ENCODE measurements at regions not wholly inside any gene's neighbourhood (a gene's known extent, or its start where the extent isn't known, plus 50 kb on each side); places are given as distances from the start of the nearest gene placed in this dataset.

DNA sequence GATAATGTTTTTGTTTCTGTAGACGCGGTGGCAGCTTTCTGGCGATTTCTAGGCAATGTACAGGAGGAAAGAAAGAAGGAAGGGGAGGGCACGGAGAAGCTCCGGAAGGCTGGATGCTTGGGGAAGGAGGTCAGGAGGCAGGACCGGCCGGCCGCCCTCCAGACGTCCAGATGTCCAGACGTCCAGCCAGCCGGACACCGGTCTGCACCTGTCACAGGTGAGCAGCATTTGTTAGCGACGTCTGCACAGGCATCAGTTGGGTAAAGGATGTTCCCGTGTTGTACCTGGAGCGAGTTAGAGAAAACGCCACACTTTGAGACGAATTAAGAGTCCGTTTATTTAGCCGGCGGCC lies 90.0 kb upstream of the PPP2R3B start:
- Histone ChIP-seq H3F3A (replicated peaks; ENCODE audit: insufficient read depth) (no peaks in the 10 kb centered on the region), H3K4me1 (ENCODE audit: control insufficient read depth in 1 of 2, insufficient read depth in 2 of 2, low read depth in 1 of 2, low read length in 1 of 2) (no peaks in the 10 kb centered on the region)

DNA sequence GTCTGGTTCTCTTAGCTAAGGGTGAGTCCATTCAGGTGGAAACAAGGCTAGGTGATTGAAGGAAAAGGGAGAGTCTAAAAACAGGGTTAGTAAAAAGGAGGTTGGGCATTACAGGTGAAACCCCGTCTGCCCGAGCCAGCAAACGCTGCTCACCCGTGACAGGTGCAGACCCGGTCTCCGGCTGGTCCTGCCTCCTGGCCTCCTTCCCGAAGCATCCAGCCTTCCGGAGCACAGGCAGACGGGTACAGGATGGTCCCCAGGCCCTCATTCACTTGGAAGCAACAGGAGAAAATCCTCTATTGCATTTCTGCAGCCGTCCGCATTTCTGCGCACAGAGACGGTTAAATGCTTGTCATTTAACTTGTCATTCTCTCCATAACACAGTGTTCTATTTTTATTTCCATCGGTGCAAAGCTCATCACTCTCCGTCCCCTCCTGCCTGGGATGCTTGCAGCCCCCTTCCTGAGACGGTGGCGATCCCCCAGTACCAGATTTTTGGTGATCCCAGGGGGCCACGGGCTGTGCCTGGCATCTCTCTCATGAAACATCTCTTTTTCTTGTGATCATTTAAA lies 90.8 kb upstream of the PPP2R3B start:
- H3K36me3 ChIP-seq (replicated peaks in 1 of 2; ENCODE audit: control insufficient read depth in 1 of 2, insufficient read depth in 2 of 2, low read length in 1 of 2), result no peaks in the 10 kb centered on the region
- H4K20me1 ChIP-seq (ENCODE audit: insufficient read depth), result no peaks in the 10 kb centered on the region
- H3K9me3 ChIP-seq, result no peaks in the 10 kb centered on the region
- H3K4me1 ChIP-seq (ENCODE audit: control insufficient read depth in 1 of 2, insufficient read depth in 2 of 2, low read depth in 1 of 2, low read length in 1 of 2), result no peaks in the 10 kb centered on the region
- H3K9ac ChIP-seq, result no peak overlapping the region
- no peaks in the 10 kb centered on the region for H3K79me2 ChIP-seq (ENCODE audit: insufficient read depth)
- H3K4me3 ChIP-seq (ENCODE audit: low read depth in 2 of 2, low read length in 1 of 2), result no peak overlapping the region
- H3F3A ChIP-seq (replicated peaks; ENCODE audit: insufficient read depth), result no peaks in the 10 kb centered on the region
- H3K27me3 ChIP-seq (ENCODE audit: insufficient read depth), result peaks cover 30% of the 10 kb centered on the region
- 16% methylated on average over 18 of the region's 18 CpGs for WGBS (ENCODE audit: low lambda C conversion rate)
- TF ChIP-seq RCOR1 (IDR thresholded peaks at IDR 0.05; ENCODE audit: low read length) (no peak), GATA2 (CRISPR knock-in tag; IDR thresholded peaks at IDR 0.05) (no peak)
- ChIA-PET POLR2A (no interaction called here), CTCF (no interaction called here)
- no peak overlapping the region for H2AFZ ChIP-seq (ENCODE audit: low read depth)
- H3K27ac ChIP-seq (ENCODE audit: low read depth in 2 of 2, low read length in 1 of 2), result no peak overlapping the region
- no peaks in the 10 kb centered on the region for H3K9me2 ChIP-seq
- H3K4me2 ChIP-seq, result no peak overlapping the region
- no peak for DNase-seq

More for the DNA sequence above, 90.0 kb upstream of the PPP2R3B start:
- TF ChIP-seq ELF1 (IDR thresholded peaks at IDR 0.05) (no peak), GATA2 (CRISPR knock-in tag; IDR thresholded peaks at IDR 0.05) (no peak), NFIC (IDR thresholded peaks at IDR 0.05; ENCODE audit: borderline replicate concordance) (no peak), GABPA (IDR thresholded peaks at IDR 0.05; ENCODE audit: low read depth) (no peak), CHD2 (IDR thresholded peaks at IDR 0.05; ENCODE audit: low read length, partially characterized antibody) (no peak), TEAD4 (IDR thresholded peaks at IDR 0.05; ENCODE audit: borderline replicate concordance, insufficient read depth) (no peak), EZH2phosphoT487 (IDR thresholded peaks at IDR 0.05; ENCODE audit: borderline replicate concordance, low read depth) (no peak), RCOR1 (IDR thresholded peaks at IDR 0.05; ENCODE audit: low read length) (no peak), FOXJ3 (CRISPR knock-in tag; IDR thresholded peaks at IDR 0.05) (no peak), MXI1 (IDR thresholded peaks at IDR 0.05; ENCODE audit: low read depth, low read length) (no peak), EP300 (IDR thresholded peaks at IDR 0.05; ENCODE audit: borderline replicate concordance in 1 of 2, low read depth in 1 of 2, low read length in 1 of 2) (no peak), RXRA (IDR thresholded peaks at IDR 0.05; ENCODE audit: borderline replicate concordance, low read depth) (no peak)
- TF ChIP-seq, protein P1, sequence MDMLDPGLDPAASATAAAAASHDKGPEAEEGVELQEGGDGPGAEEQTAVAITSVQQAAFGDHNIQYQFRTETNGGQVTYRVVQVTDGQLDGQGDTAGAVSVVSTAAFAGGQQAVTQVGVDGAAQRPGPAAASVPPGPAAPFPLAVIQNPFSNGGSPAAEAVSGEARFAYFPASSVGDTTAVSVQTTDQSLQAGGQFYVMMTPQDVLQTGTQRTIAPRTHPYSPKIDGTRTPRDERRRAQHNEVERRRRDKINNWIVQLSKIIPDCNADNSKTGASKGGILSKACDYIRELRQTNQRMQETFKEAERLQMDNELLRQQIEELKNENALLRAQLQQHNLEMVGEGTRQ (IDR thresholded peaks at IDR 0.05; ENCODE audit: borderline replicate concordance, low read depth, low read length), result no peak
- TF ChIP-seq, protein P2, sequence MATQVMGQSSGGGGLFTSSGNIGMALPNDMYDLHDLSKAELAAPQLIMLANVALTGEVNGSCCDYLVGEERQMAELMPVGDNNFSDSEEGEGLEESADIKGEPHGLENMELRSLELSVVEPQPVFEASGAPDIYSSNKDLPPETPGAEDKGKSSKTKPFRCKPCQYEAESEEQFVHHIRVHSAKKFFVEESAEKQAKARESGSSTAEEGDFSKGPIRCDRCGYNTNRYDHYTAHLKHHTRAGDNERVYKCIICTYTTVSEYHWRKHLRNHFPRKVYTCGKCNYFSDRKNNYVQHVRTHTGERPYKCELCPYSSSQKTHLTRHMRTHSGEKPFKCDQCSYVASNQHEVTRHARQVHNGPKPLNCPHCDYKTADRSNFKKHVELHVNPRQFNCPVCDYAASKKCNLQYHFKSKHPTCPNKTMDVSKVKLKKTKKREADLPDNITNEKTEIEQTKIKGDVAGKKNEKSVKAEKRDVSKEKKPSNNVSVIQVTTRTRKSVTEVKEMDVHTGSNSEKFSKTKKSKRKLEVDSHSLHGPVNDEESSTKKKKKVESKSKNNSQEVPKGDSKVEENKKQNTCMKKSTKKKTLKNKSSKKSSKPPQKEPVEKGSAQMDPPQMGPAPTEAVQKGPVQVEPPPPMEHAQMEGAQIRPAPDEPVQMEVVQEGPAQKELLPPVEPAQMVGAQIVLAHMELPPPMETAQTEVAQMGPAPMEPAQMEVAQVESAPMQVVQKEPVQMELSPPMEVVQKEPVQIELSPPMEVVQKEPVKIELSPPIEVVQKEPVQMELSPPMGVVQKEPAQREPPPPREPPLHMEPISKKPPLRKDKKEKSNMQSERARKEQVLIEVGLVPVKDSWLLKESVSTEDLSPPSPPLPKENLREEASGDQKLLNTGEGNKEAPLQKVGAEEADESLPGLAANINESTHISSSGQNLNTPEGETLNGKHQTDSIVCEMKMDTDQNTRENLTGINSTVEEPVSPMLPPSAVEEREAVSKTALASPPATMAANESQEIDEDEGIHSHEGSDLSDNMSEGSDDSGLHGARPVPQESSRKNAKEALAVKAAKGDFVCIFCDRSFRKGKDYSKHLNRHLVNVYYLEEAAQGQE (IDR thresholded peaks at IDR 0.05; ENCODE audit: low read depth, low read length), result no peak
- TF ChIP-seq, protein P3, sequence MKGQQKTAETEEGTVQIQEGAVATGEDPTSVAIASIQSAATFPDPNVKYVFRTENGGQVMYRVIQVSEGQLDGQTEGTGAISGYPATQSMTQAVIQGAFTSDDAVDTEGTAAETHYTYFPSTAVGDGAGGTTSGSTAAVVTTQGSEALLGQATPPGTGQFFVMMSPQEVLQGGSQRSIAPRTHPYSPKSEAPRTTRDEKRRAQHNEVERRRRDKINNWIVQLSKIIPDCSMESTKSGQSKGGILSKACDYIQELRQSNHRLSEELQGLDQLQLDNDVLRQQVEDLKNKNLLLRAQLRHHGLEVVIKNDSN (IDR thresholded peaks at IDR 0.05; ENCODE audit: borderline replicate concordance, low read depth), result no peak
- H2AFZ ChIP-seq (ENCODE audit: low read depth), result no peak overlapping the region
- no peaks in the 10 kb centered on the region for H3K9me3 ChIP-seq
- no peaks in the 10 kb centered on the region for H3K79me2 ChIP-seq (ENCODE audit: insufficient read depth)
- no peaks in the 10 kb centered on the region for H4K20me1 ChIP-seq (ENCODE audit: insufficient read depth)
- H3K4me2 ChIP-seq, result peak overlapping the region; percentile 48; the same call in 1 of the 2 replicates
- ChIA-PET CTCF (no interaction called here), POLR2A (no interaction called here)
- DNase-seq, result no peak
- WGBS (ENCODE audit: low lambda C conversion rate), result 24% methylated on average over 18 of the region's 21 CpGs
- no peak overlapping the region for H3K27ac ChIP-seq (ENCODE audit: low read depth in 2 of 2, low read length in 1 of 2)
- peaks cover 27% of the 10 kb centered on the region for H3K27me3 ChIP-seq (ENCODE audit: insufficient read depth)
- H3K36me3 ChIP-seq (replicated peaks in 1 of 2; ENCODE audit: control insufficient read depth in 1 of 2, insufficient read depth in 2 of 2, low read length in 1 of 2), result no peaks in the 10 kb centered on the region
- H3K9ac ChIP-seq, result no peak overlapping the region
- H3K9me2 ChIP-seq, result no peaks in the 10 kb centered on the region
- H3K4me3 ChIP-seq (ENCODE audit: low read depth in 2 of 2, low read length in 1 of 2), result no peak overlapping the region
